CD4-positive, alpha-beta T cell treated with Interleukin-2 at 100 ng/mL for 4 hours (primary cell): ENCODE measurements at regions not wholly inside any gene's neighbourhood (a gene's known extent, or its start where the extent isn't known, plus 50 kb on each side); places are given as distances from the start of the nearest gene placed in this dataset.
"Not testable (repeated sequence)": the region's sequence is repeated elsewhere in the genome, so short reads cannot be mapped to it uniquely, and the experiment has no call there.

Experiments
- DNase-seq: peaks from one replicate; pipeline ENCODE4 v3.0.0-alpha.2; 2020; ENCODE audit warnings: low spot score

DNA sequence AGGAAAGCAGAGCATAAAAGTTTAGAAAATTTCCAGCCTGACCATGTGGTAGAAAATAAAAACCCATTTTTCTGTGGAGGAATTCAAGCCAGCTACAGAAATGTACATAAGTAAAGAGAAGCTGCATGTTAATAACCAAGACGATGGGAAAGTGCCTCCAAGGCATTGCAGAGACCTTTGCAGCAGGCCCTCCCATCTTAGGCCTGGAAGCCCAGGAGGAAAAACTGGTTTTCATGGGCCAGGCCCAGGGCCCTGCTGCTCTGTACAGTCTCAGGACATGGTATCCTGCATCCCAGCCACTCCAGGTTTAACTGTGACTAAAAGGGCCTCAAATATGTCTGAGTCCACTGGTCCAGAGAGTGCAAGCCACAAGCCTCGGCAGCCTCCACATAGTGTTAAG, 754.8 kb upstream of the RIOK2 start:
- no peak for DNase-seq

GRCh38 chr5:97943036-97943435, 760.0 kb upstream of the RIOK2 start:
- DNase-seq: no peak

DNA sequence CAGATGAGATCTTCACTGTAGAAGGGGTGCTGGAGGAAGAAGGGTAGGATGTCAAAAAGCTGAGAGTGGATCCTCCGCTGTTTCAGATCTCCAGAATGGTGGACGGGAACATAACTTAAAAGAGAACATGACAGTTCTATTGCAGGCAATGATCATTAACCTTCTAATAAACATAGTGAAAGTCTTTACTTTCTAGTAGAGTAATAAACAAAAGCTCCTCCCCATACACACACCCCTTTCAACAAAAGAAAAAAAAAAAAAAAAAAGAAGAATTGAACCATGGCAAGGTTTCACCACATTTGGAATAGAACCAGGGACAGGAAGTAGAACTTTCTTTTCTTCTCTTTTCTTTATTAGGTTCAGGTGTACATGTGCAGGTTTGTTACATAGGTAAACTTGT, 768.1 kb upstream of the RIOK2 start:
- no peak for DNase-seq

DNA sequence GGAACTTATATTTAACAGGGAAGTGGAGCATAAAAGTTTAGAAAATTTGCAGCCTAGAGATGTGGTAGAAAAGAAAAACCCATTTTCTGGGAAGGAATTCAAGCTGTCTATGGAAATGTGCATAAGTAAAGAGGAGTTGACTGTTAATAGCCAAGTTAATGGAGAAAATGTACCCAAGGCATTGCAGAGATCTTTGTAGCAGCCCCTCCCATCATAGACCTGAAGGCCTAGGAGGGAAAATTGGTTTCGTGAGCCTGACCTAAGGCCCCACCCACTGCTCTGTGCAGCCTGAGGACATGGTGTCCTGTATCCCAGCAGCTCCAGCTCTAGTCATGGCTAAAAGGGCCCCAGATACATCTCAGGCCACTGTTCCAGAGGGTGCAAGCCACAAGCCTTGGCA, 772.4 kb upstream of the RIOK2 start:
- no peak for DNase-seq

GRCh38 chr5:97967292-97967691, 784.2 kb upstream of the RIOK2 start:
- DNase-seq: no peak

GRCh38 chr5:97968346-97968745, 785.3 kb upstream of the RIOK2 start:
- DNase-seq: no peak

DNA sequence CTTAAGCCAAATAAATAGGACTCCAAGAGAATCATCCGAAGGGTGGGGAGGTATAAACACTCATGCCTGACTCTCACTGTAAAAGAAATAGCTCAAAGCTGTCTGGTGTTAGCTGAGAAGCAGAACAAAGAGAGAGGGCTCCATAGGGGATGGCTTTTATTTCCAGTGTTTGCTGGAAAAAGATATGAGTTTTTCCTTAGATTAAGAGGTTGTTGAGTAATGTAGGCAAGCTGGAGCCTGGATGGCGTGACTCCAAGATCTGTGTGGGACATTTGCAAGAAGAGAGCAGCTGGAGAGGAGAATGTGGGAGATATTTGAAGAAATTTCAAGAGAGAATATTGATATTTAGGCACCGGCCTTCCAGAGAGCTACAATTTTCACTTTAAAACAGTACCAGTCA, 793.7 kb upstream of the RGMB start:
- no peak for DNase-seq

DNA sequence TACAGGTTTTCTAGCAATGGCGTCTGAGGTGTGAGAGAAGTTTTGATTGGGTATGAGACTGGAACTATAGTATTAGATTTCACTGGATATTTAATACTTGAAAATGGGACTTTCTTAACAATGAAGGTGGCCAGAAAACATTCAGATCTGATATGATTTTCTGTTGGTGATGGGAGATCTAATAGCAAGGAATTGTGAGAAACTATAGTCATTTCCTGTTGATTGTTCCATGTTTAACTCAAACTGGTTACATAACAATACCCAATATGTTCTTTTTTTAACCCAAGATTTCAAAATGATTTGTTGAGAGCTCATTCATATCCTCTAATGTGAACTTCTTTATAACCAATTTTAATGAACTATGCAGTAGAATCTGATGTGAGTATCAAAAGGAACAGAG, 793.2 kb upstream of the RGMB start:
- no peak for DNase-seq

DNA sequence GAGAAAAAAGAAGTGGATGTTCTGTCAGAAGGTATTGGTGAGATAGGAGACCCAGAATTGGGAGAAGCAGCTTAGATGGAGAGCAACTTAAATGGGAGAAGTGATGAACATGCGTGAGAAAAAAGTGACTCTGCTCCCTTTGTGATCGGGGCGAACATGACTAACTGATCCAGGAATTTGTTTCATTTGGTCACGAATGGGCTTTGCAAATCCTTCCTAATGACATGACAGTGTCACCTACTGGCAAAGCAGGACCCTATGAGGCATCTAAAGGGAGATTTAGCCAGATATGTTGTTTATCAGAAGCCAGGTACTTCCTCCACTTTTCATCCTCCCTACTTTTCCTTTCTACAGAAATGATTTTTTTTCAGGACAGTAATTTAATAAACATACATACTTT, 787.4 kb upstream of the RGMB start:
- no peak for DNase-seq

DNA sequence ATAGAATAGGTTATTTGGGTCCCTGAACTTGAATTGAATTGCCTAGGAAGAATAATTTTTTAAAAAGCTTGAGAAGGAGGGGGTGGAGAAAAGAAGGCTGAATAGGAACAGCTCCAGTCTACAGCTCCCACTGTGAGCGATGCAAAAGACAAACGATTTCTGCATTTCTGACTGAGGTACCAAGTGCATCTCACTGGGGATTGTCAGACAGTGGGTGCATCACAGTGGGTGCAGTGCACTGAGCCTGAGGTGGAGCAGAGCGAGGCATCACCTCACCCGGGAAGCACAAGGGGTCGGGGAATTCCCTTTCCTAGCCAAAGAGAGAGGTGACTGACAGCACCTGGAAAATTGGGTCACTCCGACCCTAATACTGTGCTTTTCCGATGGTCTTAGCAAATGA, 782.2 kb upstream of the RGMB start:
- no peak for DNase-seq

GRCh38 chr5:97998941-97999340, 774.5 kb upstream of the RGMB start:
- DNase-seq: no peak

DNA sequence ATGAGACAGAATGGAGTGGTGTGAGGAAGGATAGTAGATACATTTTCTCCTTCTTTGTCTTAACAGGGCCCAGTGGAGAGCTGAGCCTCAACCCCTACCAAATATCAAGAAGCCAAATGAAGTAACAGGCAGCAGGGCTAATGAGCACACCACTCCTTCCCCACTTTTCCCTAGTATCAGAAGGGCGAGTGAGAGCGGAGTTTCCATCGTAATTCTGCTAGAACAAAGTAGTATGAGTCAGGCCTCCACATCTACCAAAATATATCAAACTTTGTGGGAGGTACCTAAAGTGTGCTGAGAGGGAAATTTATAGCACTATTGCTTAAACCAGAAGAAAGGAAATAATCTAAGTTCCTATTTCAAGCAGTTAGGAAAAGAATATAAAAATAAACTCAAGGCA, 769.0 kb upstream of the RGMB start:
- DNase-seq: no peak

- no peak for DNase-seq
Observed at GRCh38 chr5:98016771-98017170, 756.7 kb upstream of the RGMB start.

DNA sequence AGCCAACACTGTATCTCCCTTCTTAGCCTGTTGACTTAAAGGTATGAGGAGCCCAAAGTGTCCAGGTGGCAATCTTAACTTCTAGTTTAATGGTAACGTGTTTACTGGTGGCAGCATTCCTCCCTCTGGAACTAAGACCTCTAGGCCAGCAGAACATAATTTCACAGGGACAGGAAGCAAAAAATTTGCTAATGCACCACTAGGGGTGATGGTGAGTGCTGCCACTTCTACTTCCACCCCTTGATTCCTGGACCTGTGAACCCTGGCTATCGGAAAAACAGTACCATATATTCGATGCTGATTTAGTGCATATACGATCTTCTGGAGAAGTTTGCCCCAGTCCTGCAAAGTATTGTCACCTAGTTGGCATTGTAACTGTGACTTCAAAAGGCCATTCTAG, 743.2 kb upstream of the RGMB start:
- not testable (repeated sequence) for DNase-seq

DNA sequence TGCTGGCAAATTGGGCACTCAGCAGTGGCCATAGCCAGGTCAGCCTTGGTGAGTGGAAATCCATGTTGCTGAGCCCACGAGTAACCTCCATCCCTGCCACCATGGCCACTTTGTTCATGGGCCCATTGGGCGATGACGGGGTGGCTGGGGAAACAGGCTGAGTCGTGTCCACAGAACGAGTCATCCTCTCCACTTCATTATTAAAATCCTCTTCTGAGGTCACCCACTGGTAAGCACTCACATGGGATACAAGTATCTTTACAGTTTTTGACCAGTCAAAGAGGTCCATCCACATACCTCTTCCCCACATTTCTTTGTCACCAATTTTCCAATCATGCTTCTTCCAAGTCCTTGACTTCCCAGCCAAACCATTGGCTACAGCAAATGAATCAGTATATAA, 742.4 kb upstream of the RGMB start:
- DNase-seq: not testable (repeated sequence)

- no peak for DNase-seq
Observed at GRCh38 chr5:98031496-98031895, 742.0 kb upstream of the RGMB start.

DNA sequence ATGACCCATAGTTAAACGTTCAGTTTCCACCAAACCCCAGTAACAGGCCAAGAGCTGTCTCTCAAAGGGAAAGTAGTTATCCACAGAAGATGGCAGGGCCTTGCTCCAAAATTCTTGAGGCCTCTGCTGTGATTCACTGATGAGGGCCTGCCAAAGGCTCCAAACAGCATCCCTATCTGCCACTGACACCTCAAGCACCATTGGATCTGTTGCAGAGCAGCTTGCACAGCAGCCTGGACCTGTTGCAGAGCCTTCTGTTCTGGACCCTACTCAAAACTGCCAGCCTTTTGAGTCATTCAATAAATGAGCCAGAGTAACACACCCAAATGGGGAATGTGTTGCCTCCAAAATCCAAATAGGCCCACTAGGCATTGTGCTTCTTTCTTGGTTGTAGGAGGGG, 741.5 kb upstream of the RGMB start:
- DNase-seq: no peak

DNA sequence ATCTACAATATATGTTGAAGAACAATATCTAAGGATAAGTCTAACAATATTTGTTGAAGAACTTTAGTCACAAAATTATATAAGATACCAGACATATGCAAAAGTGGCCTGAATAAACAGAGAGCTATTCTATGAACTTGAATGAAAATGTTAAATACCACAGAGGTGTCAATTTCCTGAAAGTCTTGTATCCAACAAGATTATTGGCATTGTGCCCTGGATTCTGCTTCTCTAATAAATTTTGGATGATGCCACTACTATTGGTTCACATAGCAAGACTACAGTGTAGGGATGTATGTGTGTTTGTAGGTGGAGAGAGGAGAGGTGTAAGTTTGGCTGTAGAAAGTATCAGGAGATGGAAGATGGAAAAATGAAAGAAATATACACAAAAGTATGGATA, 731.8 kb upstream of the RGMB start:
- DNase-seq: no peak

DNA sequence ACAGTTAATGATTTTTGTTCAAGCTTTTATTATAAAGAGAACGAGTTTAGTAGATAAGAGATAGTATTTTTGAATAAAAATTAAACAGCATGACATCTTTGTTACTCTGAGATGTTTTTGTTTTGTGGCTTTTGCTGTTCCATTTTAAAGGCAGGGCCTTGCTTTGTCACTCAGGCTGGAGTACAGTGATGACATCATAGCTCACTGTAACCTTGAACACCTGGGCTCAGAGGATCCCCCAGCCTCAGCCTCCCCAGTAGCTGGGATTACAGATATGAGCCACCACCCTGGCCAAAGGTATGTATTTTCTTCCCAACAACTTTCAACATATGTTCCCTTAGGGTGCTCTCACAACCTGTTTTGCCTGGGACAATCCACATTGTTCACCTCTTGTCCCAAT, 730.9 kb upstream of the RGMB start:
- DNase-seq: no peak

GRCh38 chr5:98042961-98043360, 730.5 kb upstream of the RGMB start:
- DNase-seq: no peak

DNA sequence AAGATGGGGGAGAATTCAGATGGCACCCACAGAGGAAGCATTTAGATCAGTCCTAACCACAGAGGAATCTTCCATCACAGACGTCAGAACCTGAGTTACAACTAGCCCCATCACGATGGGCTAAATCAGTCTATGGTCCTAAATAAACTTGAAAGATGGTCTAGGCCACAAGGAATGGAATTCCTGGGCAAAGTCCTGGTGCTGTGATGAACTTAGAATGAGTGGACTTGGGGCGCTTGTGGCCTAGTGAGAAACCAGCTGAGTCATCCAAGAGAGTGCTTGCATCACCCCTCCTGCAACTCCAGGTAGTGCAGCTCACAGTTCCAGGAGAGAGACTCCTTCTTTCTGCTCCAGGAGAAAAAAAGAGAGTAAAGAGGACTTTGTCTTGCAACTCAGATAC, 722.9 kb upstream of the RGMB start:
- DNase-seq: no peak

DNA sequence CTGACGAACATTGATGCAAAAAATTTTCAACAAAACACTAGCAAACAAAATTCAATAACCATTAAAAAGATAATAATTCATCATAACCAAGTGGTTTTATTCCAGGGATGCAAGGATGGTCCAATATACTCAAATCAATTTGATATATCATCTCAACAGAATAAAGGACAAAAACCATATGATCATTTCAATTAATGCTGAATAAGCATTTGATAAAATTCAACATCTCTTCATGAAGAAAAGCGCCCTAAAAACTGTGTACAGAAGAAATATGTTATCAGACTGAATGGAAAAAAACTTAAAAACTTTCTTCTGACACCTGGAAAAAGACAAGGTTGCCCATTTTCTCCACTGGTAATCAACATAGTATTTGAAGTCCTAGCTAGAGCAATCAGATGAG, 720.3 kb upstream of the RGMB start:
- no peak for DNase-seq

DNA sequence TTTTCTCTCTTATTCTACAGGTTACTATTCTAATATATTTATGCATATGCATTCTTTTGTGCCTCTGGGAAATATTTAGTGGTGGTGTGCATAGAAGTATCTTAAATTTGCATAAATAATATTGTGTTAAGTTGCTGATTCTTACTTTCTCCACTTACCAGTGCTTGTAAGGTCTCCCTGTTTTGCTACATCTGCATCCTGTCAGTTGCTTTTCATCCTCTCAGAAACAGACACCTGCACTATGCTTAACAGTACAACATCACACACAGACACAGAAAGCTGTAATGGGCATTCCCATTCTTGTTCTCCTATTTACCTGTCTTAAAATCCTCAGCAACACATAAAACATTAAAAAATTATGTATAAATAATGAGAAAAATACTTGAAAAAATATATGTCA, 713.3 kb upstream of the RGMB start:
- DNase-seq: no peak

DNA sequence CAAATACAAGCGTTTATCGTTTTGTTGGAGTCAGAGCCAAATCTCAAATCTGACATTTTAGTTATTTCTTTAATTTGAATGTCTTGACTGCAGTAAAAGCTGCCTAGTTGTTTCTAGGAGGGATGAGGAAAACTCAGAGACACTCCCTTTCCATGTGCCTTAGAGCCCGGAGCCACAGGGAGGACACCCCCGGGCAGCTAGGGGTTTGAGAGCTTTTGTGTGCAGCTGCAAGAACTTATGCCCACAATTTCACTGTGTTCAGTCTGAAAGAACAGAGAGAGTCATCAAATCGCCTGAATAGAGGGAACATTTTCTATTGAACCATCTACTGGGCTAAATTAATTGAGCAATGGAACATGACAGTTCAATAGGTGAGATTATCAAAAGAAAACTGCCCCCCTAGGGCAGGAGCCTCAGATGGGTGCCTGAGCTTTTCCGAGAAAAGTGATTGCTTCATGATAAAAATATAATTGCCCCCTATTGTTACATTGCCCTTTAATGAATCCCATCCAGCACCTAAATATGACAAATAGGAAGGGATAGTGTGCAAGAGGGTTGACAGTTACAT, 709.3 kb upstream of the RGMB start:
- no peak for DNase-seq

DNA sequence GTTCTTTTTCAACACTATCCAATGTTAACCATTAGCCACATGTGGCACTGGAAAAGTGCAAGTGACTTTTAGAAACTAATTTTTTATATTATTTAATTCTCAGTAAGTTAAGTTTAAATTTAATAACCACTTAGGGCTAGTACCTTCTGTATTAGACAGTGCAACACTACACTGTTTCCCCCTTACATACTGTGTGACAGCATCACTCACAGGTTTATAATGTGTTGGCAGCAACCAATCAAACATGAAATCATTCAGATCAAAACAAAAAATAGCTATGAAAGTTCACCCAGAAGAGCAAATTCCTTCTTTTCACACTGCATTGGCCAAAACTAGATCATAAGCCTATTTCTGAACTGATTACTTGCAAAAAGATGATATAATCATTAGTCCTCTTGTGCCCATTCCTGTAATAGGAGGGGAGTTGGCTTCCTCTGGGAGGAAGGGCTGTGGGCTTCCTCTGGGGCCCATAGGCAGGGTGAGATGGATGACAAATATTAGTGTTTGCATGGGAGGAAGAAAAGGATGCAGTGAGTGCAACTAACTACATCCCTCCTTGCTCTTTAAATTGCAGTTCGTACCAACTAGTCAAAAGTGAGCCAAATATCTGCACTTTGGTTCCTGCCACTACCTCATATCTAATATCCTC, 708.1 kb upstream of the RGMB start:
- no peak for DNase-seq
